ENCODE measurements at regions not wholly inside any gene's neighbourhood (a gene's known extent, or its start where the extent isn't known, plus 50 kb on each side); places are given as distances from the start of the nearest gene placed in this dataset.

GRCh38 chr7:153422291-153423209 lies 629.6 kb upstream of the DPP6 start:
- DNase-seq (ENCODE audit: low spot score), result no peak
- TF ChIP-seq CTCF (IDR thresholded peaks at IDR 0.05; ENCODE audit: extremely low read depth, missing control alignments), result no peak

- no peak for DNase-seq (ENCODE audit: low spot score)
- no peak for TF ChIP-seq CTCF (IDR thresholded peaks at IDR 0.05; ENCODE audit: extremely low read depth, missing control alignments)
These were observed 629.0 kb upstream of the DPP6 start for GRCh38 chr7:153423210-153423590.

GRCh38 chr7:153430931-153431330 lies 621.3 kb upstream of the DPP6 start:
- DNase-seq (ENCODE audit: low spot score), result no peak
- TF ChIP-seq CTCF (IDR thresholded peaks at IDR 0.05; ENCODE audit: extremely low read depth, missing control alignments), result no peak

GRCh38 chr7:153432063-153432462 lies 620.1 kb upstream of the DPP6 start:
- TF ChIP-seq CTCF (IDR thresholded peaks at IDR 0.05; ENCODE audit: extremely low read depth, missing control alignments), result no peak
- DNase-seq (ENCODE audit: low spot score), result no peak

- DNase-seq (ENCODE audit: low spot score), result no peak
- TF ChIP-seq CTCF (IDR thresholded peaks at IDR 0.05; ENCODE audit: extremely low read depth, missing control alignments), result no peak
These were observed 619.0 kb upstream of the DPP6 start for GRCh38 chr7:153433223-153433622.

GRCh38 chr7:153440715-153441114 lies 611.5 kb upstream of the DPP6 start:
- no peak for TF ChIP-seq CTCF (IDR thresholded peaks at IDR 0.05; ENCODE audit: extremely low read depth, missing control alignments)
- DNase-seq (ENCODE audit: low spot score), result no peak

- no peak for TF ChIP-seq CTCF (IDR thresholded peaks at IDR 0.05; ENCODE audit: extremely low read depth, missing control alignments)
- no peak for DNase-seq (ENCODE audit: low spot score)
These were observed 609.0 kb upstream of the DPP6 start for GRCh38 chr7:153443032-153443701.

Measured in GM20000 (cell line).